ENCODE measurements at regions not wholly inside any gene's neighbourhood (a gene's known extent, or its start where the extent isn't known, plus 50 kb on each side); places are given as distances from the start of the nearest gene placed in this dataset.

DNA sequence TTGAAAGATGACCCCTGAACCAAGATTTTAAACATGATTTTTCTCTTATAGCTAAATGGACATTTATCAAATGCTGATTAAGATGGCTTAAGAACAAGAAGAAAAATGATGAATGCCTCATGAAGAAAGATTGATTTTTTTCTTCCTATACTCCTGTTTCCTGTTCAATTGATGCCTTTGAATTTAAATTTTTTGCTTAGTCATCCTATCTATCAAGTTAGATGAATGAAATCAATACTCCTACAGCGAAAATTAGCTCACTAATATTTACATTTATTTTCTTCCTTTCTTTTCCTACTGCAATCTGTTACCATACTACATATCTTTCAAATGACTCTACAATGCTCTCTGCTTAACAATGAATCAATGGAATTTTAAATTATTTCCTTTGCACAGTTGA, 773.6 kb upstream of the DIAPH2 start:
- no peak for ATAC-seq
- TF ChIP-seq GLIS3 (CRISPR knock-in tag; IDR thresholded peaks at IDR 0.05) (no peak), ZNF70 (CRISPR knock-in tag; IDR thresholded peaks at IDR 0.05) (no peak), TCF4 (CRISPR knock-in tag; IDR thresholded peaks at IDR 0.05; ENCODE audit: borderline replicate concordance) (no peak), CSDC2 (CRISPR knock-in tag; IDR thresholded peaks at IDR 0.05) (no peak), ESRRG (CRISPR knock-in tag; IDR thresholded peaks at IDR 0.05) (no peak), ZFP3 (CRISPR knock-in tag; IDR thresholded peaks at IDR 0.05) (no peak), RARB (CRISPR knock-in tag; IDR thresholded peaks at IDR 0.05) (no peak), ZFP30 (CRISPR knock-in tag; IDR thresholded peaks at IDR 0.05) (no peak)
- TF ChIP-seq, protein P1, sequence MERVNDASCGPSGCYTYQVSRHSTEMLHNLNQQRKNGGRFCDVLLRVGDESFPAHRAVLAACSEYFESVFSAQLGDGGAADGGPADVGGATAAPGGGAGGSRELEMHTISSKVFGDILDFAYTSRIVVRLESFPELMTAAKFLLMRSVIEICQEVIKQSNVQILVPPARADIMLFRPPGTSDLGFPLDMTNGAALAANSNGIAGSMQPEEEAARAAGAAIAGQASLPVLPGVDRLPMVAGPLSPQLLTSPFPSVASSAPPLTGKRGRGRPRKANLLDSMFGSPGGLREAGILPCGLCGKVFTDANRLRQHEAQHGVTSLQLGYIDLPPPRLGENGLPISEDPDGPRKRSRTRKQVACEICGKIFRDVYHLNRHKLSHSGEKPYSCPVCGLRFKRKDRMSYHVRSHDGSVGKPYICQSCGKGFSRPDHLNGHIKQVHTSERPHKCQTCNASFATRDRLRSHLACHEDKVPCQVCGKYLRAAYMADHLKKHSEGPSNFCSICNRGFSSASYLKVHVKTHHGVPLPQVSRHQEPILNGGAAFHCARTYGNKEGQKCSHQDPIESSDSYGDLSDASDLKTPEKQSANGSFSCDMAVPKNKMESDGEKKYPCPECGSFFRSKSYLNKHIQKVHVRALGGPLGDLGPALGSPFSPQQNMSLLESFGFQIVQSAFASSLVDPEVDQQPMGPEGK (CRISPR knock-in tag; IDR thresholded peaks at IDR 0.05; ENCODE audit: borderline replicate concordance): no peak
- TF ChIP-seq, protein P2, sequence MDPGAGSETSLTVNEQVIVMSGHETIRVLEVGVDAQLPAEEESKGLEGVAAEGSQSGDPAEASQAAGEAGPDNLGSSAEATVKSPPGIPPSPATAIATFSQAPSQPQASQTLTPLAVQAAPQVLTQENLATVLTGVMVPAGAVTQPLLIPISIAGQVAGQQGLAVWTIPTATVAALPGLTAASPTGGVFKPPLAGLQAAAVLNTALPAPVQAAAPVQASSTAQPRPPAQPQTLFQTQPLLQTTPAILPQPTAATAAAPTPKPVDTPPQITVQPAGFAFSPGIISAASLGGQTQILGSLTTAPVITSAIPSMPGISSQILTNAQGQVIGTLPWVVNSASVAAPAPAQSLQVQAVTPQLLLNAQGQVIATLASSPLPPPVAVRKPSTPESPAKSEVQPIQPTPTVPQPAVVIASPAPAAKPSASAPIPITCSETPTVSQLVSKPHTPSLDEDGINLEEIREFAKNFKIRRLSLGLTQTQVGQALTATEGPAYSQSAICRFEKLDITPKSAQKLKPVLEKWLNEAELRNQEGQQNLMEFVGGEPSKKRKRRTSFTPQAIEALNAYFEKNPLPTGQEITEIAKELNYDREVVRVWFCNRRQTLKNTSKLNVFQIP (CRISPR knock-in tag; IDR thresholded peaks at IDR 0.05; ENCODE audit: borderline replicate concordance, low read depth): no peak
- TF ChIP-seq, protein P3, sequence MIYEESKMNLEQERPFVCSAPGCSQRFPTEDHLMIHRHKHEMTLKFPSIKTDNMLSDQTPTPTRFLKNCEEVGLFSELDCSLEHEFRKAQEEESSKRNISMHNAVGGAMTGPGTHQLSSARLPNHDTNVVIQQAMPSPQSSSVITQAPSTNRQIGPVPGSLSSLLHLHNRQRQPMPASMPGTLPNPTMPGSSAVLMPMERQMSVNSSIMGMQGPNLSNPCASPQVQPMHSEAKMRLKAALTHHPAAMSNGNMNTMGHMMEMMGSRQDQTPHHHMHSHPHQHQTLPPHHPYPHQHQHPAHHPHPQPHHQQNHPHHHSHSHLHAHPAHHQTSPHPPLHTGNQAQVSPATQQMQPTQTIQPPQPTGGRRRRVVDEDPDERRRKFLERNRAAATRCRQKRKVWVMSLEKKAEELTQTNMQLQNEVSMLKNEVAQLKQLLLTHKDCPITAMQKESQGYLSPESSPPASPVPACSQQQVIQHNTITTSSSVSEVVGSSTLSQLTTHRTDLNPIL (CRISPR knock-in tag; IDR thresholded peaks at IDR 0.05; ENCODE audit: low read depth): no peak

DNA sequence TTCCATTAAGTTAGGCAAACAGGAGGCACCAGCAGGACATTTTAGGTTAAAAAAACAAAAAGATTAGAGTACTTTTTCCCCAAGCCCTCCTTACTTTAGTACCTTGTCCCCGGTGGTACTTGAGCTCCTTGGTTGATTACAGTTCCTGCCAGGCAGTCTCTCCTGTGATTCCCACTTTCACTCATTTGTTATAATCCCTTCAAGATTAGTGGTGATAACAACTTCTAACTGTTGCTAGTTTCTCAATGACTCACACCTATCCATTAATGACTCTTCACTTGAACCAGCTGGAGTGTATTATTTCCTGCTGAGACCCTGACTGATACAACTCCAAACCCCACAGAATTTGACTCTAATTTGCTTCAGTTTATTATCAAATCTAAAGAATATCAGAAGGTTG, 765.0 kb upstream of the DIAPH2 start:
- no peak for ATAC-seq

DNA sequence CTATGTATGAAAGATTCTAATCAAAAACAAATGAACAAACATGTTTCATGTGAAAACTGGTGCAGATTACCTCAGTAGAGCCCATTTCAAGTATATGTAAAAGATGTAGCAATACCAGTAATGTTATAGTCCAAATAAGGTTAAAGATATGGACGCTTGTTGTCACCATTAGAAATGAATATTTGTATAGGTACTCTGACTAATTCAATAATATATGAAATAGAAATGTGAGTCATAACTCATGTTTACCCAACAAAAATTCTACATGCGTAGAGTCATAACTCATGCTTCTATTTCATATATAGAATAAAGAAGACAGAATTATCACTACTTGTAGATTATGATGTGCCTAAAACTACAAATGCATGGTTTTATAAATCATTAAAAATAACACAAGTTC, 739.1 kb upstream of the DIAPH2 start:
- TF ChIP-seq ZFP30 (CRISPR knock-in tag; IDR thresholded peaks at IDR 0.05) (no peak), SNAI2 (CRISPR knock-in tag; IDR thresholded peaks at IDR 0.05) (no peak), TCF4 (CRISPR knock-in tag; IDR thresholded peaks at IDR 0.05; ENCODE audit: borderline replicate concordance) (no peak), OSR1 (CRISPR knock-in tag; IDR thresholded peaks at IDR 0.05) (no peak)
- no peak for ATAC-seq

More for the DNA sequence above, 765.0 kb upstream of the DIAPH2 start:
- no peak for TF ChIP-seq ZFP3 (CRISPR knock-in tag; IDR thresholded peaks at IDR 0.05)
- no peak for TF ChIP-seq ZFP30 (CRISPR knock-in tag; IDR thresholded peaks at IDR 0.05)
- TF ChIP-seq ZNF70 (CRISPR knock-in tag; IDR thresholded peaks at IDR 0.05): no peak
- TF ChIP-seq TCF4 (CRISPR knock-in tag; IDR thresholded peaks at IDR 0.05; ENCODE audit: borderline replicate concordance): no peak
- TF ChIP-seq, protein P1 (CRISPR knock-in tag; IDR thresholded peaks at IDR 0.05; ENCODE audit: borderline replicate concordance): no peak
- TF ChIP-seq, protein P2 (CRISPR knock-in tag; IDR thresholded peaks at IDR 0.05; ENCODE audit: borderline replicate concordance, low read depth): no peak
- TF ChIP-seq ZNF8 (CRISPR knock-in tag; IDR thresholded peaks at IDR 0.05): no peak
- no peak for TF ChIP-seq TOX (CRISPR knock-in tag; IDR thresholded peaks at IDR 0.05; ENCODE audit: borderline replicate concordance)
- TF ChIP-seq ZC3H10 (CRISPR knock-in tag; IDR thresholded peaks at IDR 0.05): no peak
- no peak for TF ChIP-seq PPARA (CRISPR knock-in tag; IDR thresholded peaks at IDR 0.05; ENCODE audit: borderline replicate concordance)
- no peak for TF ChIP-seq SNAI2 (CRISPR knock-in tag; IDR thresholded peaks at IDR 0.05)
- TF ChIP-seq GLIS3 (CRISPR knock-in tag; IDR thresholded peaks at IDR 0.05): no peak

DNA sequence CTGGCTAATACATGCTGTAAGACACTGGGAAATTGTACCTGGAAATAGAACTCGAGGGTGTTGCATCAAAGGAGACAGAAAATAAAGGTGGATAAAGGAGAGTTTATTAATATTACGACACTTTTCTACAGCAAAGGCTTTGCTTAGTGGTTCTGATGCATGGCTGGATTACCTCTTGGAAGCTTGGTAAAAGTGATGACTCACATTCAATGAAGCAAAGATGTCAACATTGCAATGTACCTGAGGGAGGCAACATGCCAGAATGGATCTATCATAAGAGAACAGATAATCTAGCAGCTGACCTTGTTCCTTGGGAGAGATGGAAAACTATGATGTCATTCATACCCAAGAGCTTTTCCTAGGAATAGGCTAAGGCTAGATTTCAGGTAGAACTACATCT, 735.1 kb upstream of the DIAPH2 start:
- ATAC-seq: no peak
- no peak for TF ChIP-seq ZNF565 (CRISPR knock-in tag; conservative IDR thresholded peaks at IDR 0.05; ENCODE audit: low read depth)
- TF ChIP-seq ZFP3 (CRISPR knock-in tag; IDR thresholded peaks at IDR 0.05): no peak
- TF ChIP-seq, protein P1 (CRISPR knock-in tag; IDR thresholded peaks at IDR 0.05; ENCODE audit: borderline replicate concordance): no peak
- TF ChIP-seq ARNTL (CRISPR knock-in tag; IDR thresholded peaks at IDR 0.05; ENCODE audit: borderline replicate concordance, low read depth): no peak
- no peak for TF ChIP-seq OSR1 (CRISPR knock-in tag; IDR thresholded peaks at IDR 0.05)
- TF ChIP-seq ISL1 (CRISPR knock-in tag; IDR thresholded peaks at IDR 0.05): no peak
- TF ChIP-seq RARB (CRISPR knock-in tag; IDR thresholded peaks at IDR 0.05): no peak
- TF ChIP-seq TOX (CRISPR knock-in tag; IDR thresholded peaks at IDR 0.05; ENCODE audit: borderline replicate concordance): no peak
- TF ChIP-seq ZNF8 (CRISPR knock-in tag; IDR thresholded peaks at IDR 0.05): no peak
- no peak for TF ChIP-seq ESRRG (CRISPR knock-in tag; IDR thresholded peaks at IDR 0.05)

Data from SK-N-SH treated with all-trans-retinoic acid at 6 μM for 48 hours (cell line).